HG03097 (cell line): ENCODE measurements at regions not wholly inside any gene's neighbourhood (a gene's known extent, or its start where the extent isn't known, plus 50 kb on each side); places are given as distances from the start of the nearest gene placed in this dataset.
"Not testable (repeated sequence)": the region's sequence is repeated elsewhere in the genome, so short reads cannot be mapped to it uniquely, and the experiment has no call there.

Source experiments
- ATAC-seq: cut with Tn5 transposase; IDR thresholded peaks from one replicate; pipeline ENCODE4 v1.9.1; 2021; ENCODE audit not compliant: unreplicated experiment, low FRiP score

GRCh38 chr6:82781620-82782204 lies 283.9 kb downstream of the UBE3D start:
- ATAC-seq = no peak

GRCh38 chr6:82783587-82784236 lies 281.9 kb downstream of the UBE3D start:
- no peak for ATAC-seq

- no peak for ATAC-seq
Observed at GRCh38 chr6:82785206-82785605, 280.4 kb downstream of the UBE3D start.

- ATAC-seq = no peak
Observed at GRCh38 chr6:82786248-82786647, 279.4 kb downstream of the UBE3D start.

GRCh38 chr6:82795940-82796339 lies 269.7 kb downstream of the UBE3D start:
- ATAC-seq = no peak

- no peak for ATAC-seq
Observed at GRCh38 chr6:82801083-82801482, 264.6 kb downstream of the UBE3D start.

- ATAC-seq = not testable (repeated sequence)
Observed at GRCh38 chr6:82816243-82816642, 249.4 kb downstream of the UBE3D start.

- no peak for ATAC-seq
Observed at GRCh38 chr6:82818727-82819126, 246.9 kb downstream of the UBE3D start.

GRCh38 chr6:82823361-82823760 lies 242.3 kb downstream of the UBE3D start:
- ATAC-seq = no peak

GRCh38 chr6:82832811-82833210 lies 232.8 kb downstream of the UBE3D start:
- ATAC-seq = no peak

GRCh38 chr6:82833481-82833880 lies 232.2 kb downstream of the UBE3D start:
- ATAC-seq = no peak

GRCh38 chr6:82836022-82836575 lies 229.5 kb downstream of the UBE3D start:
- no peak for ATAC-seq

- ATAC-seq = no peak
Observed at GRCh38 chr6:82840571-82840970, 225.1 kb downstream of the UBE3D start.

- no peak for ATAC-seq
Observed at GRCh38 chr6:82841309-82841708, 224.3 kb downstream of the UBE3D start.
